SK-N-SH treated with all-trans-retinoic acid at 6 μM for 48 hours (cell line): ENCODE measurements at regions not wholly inside any gene's neighbourhood (a gene's known extent, or its start where the extent isn't known, plus 50 kb on each side); places are given as distances from the start of the nearest gene placed in this dataset.

ENCODE experiments used
- ATAC-seq: fragments of 200-7000 bp; cut with Tn5 transposase; 3 replicates; pipeline ENCODE4 v1.9.1; 2020; ENCODE audit warnings: mild to moderate bottlenecking, moderate library complexity
- ARNTL ChIP-seq: fragments of 450-650 bp; formaldehyde crosslinking; IDR thresholded peaks from 2 replicates; pipeline ENCODE4 v1.5.0; 2020; ENCODE audit warnings: low read depth, mild to moderate bottlenecking, moderate library complexity, borderline replicate concordance
- BACH2 ChIP-seq: fragments of 250-450 bp; sonication (Bioruptor Pico); IDR thresholded peaks from 2 replicates; pipeline ENCODE4 v1.9.0; 2021; ENCODE audit warnings: mild to moderate bottlenecking, borderline replicate concordance
- CSDC2 ChIP-seq: fragments of 250-450 bp; sonication (Bioruptor Pico); IDR thresholded peaks from 2 replicates; pipeline ENCODE4 v1.5.0; 2020; ENCODE audit warnings: mild to moderate bottlenecking, moderate library complexity
- CSRNP3 ChIP-seq: fragments of 250-450 bp; sonication (Bioruptor Pico); IDR thresholded peaks from 2 replicates; pipeline ENCODE4 v1.5.1; 2021; ENCODE audit warnings: mild to moderate bottlenecking, moderate library complexity
- GLIS3 ChIP-seq: fragments of 250-450 bp; sonication (Bioruptor Pico); IDR thresholded peaks from 2 replicates; pipeline ENCODE4 v1.5.0; 2020; ENCODE audit warnings: mild to moderate bottlenecking, moderate library complexity
- ISL1 ChIP-seq: fragments of 250-450 bp; sonication (Bioruptor Pico); IDR thresholded peaks from 2 replicates; pipeline ENCODE4 v2.1.2; 2022; ENCODE audit warnings: mild to moderate bottlenecking, moderate library complexity
- OSR1 ChIP-seq: fragments of 250-450 bp; sonication (Bioruptor Pico); IDR thresholded peaks from 2 replicates; pipeline ENCODE4 v1.8.0; 2022; ENCODE audit warnings: moderate library complexity, mild to moderate bottlenecking, inconsistent platforms
- POU6F1 ChIP-seq: fragments of 250-450 bp; sonication (Bioruptor Pico); IDR thresholded peaks from 2 replicates; pipeline ENCODE4 v1.8.0; 2021; ENCODE audit warnings: low read depth, mild to moderate bottlenecking, moderate library complexity, borderline replicate concordance
- RARB ChIP-seq: fragments of 250-450 bp; sonication (Bioruptor Pico); IDR thresholded peaks from 2 replicates; pipeline ENCODE4 v1.8.0; 2021; ENCODE audit warnings: mild to moderate bottlenecking, moderate library complexity
- SNAI2 ChIP-seq: fragments of 250-450 bp; sonication (Bioruptor Pico); IDR thresholded peaks from 2 replicates; pipeline ENCODE4 v1.5.0; 2020; ENCODE audit warnings: mild to moderate bottlenecking, moderate library complexity
- TOX ChIP-seq: fragments of 250-450 bp; sonication (Bioruptor Pico); IDR thresholded peaks from 2 replicates; pipeline ENCODE4 v1.8.0; 2021; ENCODE audit warnings: mild to moderate bottlenecking, moderate library complexity, borderline replicate concordance
- ZC3H10 ChIP-seq: fragments of 250-450 bp; sonication (Bioruptor Pico); IDR thresholded peaks from 2 replicates; pipeline ENCODE4 v1.5.1; 2021; ENCODE audit warnings: mild to moderate bottlenecking, moderate library complexity
- ZFP3 ChIP-seq: fragments of 250-450 bp; sonication (Bioruptor Pico); IDR thresholded peaks from 2 replicates; pipeline ENCODE4 v1.5.0; 2020; ENCODE audit warnings: mild to moderate bottlenecking, moderate library complexity
- ZNF565 ChIP-seq: fragments of 450-650 bp; formaldehyde crosslinking; conservative IDR thresholded peaks from 2 replicates; pipeline ENCODE4 v1.5.0; 2020; ENCODE audit warnings: low read depth, mild to moderate bottlenecking, moderate library complexity
- ZNF70 ChIP-seq: fragments of 450-650 bp; formaldehyde crosslinking; IDR thresholded peaks from 2 replicates; pipeline ENCODE4 v1.5.0; 2020; ENCODE audit warnings: mild to moderate bottlenecking, moderate library complexity
- ZNF8 ChIP-seq: fragments of 450-650 bp; formaldehyde crosslinking; IDR thresholded peaks from 2 replicates; pipeline ENCODE4 v1.5.0; 2020; ENCODE audit warnings: mild to moderate bottlenecking, moderate library complexity
- TF ChIP-seq, protein P1 (sequence below): fragments of 250-450 bp; sonication (Bioruptor Pico); IDR thresholded peaks from 2 replicates; pipeline ENCODE4 v1.5.0; 2020; ENCODE audit warnings: mild to moderate bottlenecking, moderate library complexity
- TF ChIP-seq, protein P2 (sequence below): fragments of 250-450 bp; sonication (Bioruptor Pico); IDR thresholded peaks from 2 replicates; pipeline ENCODE4 v1.8.0; 2020; ENCODE audit warnings: mild to moderate bottlenecking, moderate library complexity, borderline replicate concordance

DNA sequence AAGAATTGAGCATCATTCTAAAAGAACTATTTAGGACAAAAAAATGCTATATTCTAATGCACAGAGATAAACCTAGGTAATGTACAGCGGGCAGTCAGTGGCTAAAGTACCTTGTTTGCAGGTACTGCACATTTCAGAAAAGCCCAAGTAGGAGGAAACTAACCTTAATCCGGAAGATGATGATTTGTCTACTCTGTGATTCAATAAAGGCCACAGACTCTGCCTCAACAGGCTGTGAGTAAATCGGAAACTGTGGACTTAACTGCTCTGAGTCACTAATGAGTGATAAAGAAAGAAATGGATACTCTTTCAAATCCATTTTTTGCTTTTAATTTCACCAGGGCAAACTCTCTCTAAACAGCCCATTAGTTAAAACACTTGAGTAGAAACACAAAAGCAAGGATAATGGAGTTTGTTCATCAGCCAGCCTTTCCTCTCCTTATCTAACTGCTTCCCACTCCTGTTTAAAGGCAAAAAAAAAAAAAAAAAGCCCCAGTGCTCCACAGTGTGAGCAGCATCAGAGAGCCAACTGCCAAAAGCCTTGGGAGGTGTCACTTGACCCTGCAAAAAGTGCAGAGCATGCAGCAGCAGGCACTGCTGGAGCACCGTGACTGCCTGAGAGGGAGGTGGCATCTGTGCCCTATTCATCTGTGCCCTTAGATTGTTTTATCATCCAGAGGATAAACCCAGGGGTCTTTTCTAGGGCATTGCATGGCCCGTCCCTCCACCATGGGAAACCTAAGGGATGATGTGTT lies 187.7 kb downstream of the SATB1 start:
- no peak for TF ChIP-seq ZNF565 (CRISPR knock-in tag)
- no peak for TF ChIP-seq RARB (CRISPR knock-in tag)
- TF ChIP-seq ZNF8 (CRISPR knock-in tag), result no peak
- no peak for TF ChIP-seq OSR1 (CRISPR knock-in tag)
- TF ChIP-seq ISL1, result no peak
- TF ChIP-seq, protein P1, sequence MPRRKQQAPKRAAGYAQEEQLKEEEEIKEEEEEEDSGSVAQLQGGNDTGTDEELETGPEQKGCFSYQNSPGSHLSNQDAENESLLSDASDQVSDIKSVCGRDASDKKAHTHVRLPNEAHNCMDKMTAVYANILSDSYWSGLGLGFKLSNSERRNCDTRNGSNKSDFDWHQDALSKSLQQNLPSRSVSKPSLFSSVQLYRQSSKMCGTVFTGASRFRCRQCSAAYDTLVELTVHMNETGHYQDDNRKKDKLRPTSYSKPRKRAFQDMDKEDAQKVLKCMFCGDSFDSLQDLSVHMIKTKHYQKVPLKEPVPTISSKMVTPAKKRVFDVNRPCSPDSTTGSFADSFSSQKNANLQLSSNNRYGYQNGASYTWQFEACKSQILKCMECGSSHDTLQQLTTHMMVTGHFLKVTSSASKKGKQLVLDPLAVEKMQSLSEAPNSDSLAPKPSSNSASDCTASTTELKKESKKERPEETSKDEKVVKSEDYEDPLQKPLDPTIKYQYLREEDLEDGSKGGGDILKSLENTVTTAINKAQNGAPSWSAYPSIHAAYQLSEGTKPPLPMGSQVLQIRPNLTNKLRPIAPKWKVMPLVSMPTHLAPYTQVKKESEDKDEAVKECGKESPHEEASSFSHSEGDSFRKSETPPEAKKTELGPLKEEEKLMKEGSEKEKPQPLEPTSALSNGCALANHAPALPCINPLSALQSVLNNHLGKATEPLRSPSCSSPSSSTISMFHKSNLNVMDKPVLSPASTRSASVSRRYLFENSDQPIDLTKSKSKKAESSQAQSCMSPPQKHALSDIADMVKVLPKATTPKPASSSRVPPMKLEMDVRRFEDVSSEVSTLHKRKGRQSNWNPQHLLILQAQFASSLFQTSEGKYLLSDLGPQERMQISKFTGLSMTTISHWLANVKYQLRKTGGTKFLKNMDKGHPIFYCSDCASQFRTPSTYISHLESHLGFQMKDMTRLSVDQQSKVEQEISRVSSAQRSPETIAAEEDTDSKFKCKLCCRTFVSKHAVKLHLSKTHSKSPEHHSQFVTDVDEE (CRISPR knock-in tag), result no peak
- no peak for TF ChIP-seq SNAI2 (CRISPR knock-in tag)
- no peak for TF ChIP-seq ZC3H10
- TF ChIP-seq, all 23 proteins: peak for 0
- ATAC-seq, result peak; percentile 79

GRCh38 chr3:18236726-18237125 lies 188.4 kb downstream of the SATB1 start:
- TF ChIP-seq BACH2 (CRISPR knock-in tag) (no peak), SNAI2 (CRISPR knock-in tag) (no peak), POU6F1 (no peak), ZNF70 (no peak), CSRNP3 (CRISPR knock-in tag) (no peak), ISL1 (no peak), RARB (CRISPR knock-in tag) (no peak), ZNF8 (CRISPR knock-in tag) (no peak), CSDC2 (CRISPR knock-in tag) (no peak), ARNTL (CRISPR knock-in tag) (no peak), TOX (CRISPR knock-in tag) (no peak), GLIS3 (no peak), OSR1 (CRISPR knock-in tag) (no peak), ZFP3 (no peak), ZC3H10 (no peak)
- TF ChIP-seq, protein P2, sequence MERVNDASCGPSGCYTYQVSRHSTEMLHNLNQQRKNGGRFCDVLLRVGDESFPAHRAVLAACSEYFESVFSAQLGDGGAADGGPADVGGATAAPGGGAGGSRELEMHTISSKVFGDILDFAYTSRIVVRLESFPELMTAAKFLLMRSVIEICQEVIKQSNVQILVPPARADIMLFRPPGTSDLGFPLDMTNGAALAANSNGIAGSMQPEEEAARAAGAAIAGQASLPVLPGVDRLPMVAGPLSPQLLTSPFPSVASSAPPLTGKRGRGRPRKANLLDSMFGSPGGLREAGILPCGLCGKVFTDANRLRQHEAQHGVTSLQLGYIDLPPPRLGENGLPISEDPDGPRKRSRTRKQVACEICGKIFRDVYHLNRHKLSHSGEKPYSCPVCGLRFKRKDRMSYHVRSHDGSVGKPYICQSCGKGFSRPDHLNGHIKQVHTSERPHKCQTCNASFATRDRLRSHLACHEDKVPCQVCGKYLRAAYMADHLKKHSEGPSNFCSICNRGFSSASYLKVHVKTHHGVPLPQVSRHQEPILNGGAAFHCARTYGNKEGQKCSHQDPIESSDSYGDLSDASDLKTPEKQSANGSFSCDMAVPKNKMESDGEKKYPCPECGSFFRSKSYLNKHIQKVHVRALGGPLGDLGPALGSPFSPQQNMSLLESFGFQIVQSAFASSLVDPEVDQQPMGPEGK (CRISPR knock-in tag), result no peak
- ATAC-seq, result no peak

- TF ChIP-seq, protein P1 (CRISPR knock-in tag), result no peak
- no peak for TF ChIP-seq ARNTL (CRISPR knock-in tag)
- TF ChIP-seq BACH2 (CRISPR knock-in tag), result no peak
- no peak for TF ChIP-seq ZFP3
- no peak for ATAC-seq
Observed at GRCh38 chr3:18234717-18235335, 190.3 kb downstream of the SATB1 start.
